ENCODE measurements at regions not wholly inside any gene's neighbourhood (a gene's known extent, or its start where the extent isn't known, plus 50 kb on each side); places are given as distances from the start of the nearest gene placed in this dataset.

DNA sequence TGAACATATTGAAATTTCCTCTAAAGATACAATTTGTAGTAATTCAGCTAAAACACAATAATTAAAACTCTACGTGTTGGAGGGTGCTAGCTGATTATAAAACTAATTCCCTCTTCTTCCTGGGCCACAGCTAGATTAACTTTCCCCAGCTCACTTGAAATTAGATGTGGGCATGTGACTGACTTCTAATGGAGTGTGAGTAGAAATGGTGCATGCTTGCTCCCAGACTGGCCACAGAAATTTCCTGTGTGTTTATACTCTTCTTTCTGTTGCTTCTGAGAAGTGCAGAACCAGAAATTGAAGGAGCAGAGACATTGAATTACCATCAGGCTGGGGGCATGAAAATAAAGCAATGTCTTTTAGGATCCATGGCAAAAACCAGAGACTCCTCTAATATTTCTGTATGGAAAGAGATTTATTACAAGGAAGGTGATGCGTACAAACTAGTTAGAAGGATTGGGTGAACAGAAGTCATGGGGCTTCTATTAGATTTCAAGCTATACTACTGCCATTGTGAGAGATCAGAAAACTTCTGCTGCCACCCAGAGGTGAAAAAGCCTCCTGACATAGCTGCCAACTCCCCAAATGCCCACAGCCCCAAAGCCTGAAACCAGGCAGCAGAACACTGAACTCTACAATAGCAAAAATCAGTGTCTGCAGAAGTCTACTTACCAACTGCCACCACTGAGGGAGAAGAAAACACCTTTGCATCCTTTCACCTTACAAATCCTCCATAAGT, 379.2 kb upstream of the MIR17HG start:
- no peak for TF ChIP-seq EZH2 (IDR thresholded peaks at IDR 0.05; ENCODE audit: low read depth, unreplicated experiment)
- TF ChIP-seq, protein P1, sequence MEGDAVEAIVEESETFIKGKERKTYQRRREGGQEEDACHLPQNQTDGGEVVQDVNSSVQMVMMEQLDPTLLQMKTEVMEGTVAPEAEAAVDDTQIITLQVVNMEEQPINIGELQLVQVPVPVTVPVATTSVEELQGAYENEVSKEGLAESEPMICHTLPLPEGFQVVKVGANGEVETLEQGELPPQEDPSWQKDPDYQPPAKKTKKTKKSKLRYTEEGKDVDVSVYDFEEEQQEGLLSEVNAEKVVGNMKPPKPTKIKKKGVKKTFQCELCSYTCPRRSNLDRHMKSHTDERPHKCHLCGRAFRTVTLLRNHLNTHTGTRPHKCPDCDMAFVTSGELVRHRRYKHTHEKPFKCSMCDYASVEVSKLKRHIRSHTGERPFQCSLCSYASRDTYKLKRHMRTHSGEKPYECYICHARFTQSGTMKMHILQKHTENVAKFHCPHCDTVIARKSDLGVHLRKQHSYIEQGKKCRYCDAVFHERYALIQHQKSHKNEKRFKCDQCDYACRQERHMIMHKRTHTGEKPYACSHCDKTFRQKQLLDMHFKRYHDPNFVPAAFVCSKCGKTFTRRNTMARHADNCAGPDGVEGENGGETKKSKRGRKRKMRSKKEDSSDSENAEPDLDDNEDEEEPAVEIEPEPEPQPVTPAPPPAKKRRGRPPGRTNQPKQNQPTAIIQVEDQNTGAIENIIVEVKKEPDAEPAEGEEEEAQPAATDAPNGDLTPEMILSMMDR (conservative IDR thresholded peaks at IDR 0.05; ENCODE audit: low read depth in 2 of 2), result peak; percentile 72 to 73
- TF ChIP-seq POLR2AphosphoS5 (IDR thresholded peaks at IDR 0.05; ENCODE audit: low read depth), result no peak
- no peak for TF ChIP-seq CREB1 (CRISPR knock-in tag; IDR thresholded peaks at IDR 0.05; ENCODE audit: low read depth)
- TF ChIP-seq, protein P2, sequence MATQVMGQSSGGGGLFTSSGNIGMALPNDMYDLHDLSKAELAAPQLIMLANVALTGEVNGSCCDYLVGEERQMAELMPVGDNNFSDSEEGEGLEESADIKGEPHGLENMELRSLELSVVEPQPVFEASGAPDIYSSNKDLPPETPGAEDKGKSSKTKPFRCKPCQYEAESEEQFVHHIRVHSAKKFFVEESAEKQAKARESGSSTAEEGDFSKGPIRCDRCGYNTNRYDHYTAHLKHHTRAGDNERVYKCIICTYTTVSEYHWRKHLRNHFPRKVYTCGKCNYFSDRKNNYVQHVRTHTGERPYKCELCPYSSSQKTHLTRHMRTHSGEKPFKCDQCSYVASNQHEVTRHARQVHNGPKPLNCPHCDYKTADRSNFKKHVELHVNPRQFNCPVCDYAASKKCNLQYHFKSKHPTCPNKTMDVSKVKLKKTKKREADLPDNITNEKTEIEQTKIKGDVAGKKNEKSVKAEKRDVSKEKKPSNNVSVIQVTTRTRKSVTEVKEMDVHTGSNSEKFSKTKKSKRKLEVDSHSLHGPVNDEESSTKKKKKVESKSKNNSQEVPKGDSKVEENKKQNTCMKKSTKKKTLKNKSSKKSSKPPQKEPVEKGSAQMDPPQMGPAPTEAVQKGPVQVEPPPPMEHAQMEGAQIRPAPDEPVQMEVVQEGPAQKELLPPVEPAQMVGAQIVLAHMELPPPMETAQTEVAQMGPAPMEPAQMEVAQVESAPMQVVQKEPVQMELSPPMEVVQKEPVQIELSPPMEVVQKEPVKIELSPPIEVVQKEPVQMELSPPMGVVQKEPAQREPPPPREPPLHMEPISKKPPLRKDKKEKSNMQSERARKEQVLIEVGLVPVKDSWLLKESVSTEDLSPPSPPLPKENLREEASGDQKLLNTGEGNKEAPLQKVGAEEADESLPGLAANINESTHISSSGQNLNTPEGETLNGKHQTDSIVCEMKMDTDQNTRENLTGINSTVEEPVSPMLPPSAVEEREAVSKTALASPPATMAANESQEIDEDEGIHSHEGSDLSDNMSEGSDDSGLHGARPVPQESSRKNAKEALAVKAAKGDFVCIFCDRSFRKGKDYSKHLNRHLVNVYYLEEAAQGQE (IDR thresholded peaks at IDR 0.05; ENCODE audit: unreplicated experiment), result no peak
- TF ChIP-seq, protein P3, sequence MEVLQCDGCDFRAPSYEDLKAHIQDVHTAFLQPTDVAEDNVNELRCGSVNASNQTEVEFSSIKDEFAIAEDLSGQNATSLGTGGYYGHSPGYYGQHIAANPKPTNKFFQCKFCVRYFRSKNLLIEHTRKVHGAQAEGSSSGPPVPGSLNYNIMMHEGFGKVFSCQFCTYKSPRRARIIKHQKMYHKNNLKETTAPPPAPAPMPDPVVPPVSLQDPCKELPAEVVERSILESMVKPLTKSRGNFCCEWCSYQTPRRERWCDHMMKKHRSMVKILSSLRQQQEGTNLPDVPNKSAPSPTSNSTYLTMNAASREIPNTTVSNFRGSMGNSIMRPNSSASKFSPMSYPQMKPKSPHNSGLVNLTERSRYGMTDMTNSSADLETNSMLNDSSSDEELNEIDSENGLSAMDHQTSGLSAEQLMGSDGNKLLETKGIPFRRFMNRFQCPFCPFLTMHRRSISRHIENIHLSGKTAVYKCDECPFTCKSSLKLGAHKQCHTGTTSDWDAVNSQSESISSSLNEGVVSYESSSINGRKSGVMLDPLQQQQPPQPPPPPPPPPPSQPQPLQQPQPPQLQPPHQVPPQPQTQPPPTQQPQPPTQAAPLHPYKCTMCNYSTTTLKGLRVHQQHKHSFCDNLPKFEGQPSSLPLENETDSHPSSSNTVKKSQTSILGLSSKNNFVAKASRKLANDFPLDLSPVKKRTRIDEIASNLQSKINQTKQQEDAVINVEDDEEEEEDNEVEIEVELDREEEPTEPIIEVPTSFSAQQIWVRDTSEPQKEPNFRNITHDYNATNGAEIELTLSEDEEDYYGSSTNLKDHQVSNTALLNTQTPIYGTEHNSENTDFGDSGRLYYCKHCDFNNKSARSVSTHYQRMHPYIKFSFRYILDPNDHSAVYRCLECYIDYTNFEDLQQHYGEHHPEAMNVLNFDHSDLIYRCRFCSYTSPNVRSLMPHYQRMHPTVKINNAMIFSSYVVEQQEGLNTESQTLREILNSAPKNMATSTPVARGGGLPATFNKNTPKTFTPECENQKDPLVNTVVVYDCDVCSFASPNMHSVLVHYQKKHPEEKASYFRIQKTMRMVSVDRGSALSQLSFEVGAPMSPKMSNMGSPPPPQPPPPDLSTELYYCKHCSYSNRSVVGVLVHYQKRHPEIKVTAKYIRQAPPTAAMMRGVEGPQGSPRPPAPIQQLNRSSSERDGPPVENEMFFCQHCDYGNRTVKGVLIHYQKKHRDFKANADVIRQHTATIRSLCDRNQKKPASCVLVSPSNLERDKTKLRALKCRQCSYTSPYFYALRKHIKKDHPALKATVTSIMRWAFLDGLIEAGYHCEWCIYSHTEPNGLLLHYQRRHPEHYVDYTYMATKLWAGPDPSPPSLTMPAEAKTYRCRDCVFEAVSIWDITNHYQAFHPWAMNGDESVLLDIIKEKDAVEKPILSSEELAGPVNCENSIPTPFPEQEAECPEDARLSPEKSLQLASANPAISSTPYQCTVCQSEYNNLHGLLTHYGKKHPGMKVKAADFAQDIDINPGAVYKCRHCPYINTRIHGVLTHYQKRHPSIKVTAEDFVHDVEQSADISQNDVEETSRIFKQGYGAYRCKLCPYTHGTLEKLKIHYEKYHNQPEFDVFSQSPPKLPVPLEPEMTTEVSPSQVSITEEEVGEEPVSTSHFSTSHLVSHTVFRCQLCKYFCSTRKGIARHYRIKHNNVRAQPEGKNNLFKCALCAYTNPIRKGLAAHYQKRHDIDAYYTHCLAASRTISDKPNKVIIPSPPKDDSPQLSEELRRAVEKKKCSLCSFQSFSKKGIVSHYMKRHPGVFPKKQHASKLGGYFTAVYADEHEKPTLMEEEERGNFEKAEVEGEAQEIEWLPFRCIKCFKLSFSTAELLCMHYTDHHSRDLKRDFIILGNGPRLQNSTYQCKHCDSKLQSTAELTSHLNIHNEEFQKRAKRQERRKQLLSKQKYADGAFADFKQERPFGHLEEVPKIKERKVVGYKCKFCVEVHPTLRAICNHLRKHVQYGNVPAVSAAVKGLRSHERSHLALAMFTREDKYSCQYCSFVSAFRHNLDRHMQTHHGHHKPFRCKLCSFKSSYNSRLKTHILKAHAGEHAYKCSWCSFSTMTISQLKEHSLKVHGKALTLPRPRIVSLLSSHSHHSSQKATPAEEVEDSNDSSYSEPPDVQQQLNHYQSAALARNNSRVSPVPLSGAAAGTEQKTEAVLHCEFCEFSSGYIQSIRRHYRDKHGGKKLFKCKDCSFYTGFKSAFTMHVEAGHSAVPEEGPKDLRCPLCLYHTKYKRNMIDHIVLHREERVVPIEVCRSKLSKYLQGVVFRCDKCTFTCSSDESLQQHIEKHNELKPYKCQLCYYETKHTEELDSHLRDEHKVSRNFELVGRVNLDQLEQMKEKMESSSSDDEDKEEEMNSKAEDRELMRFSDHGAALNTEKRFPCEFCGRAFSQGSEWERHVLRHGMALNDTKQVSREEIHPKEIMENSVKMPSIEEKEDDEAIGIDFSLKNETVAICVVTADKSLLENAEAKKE (CRISPR knock-in tag; IDR thresholded peaks at IDR 0.05), result no peak
- TF ChIP-seq ZNF114 (CRISPR knock-in tag; IDR thresholded peaks at IDR 0.05), result no peak
- TF ChIP-seq EZH2phosphoT487 (IDR thresholded peaks at IDR 0.05; ENCODE audit: unreplicated experiment), result no peak

Measured in GM23338 (cell line).